ENCODE measurements at regions not wholly inside any gene's neighbourhood (a gene's known extent, or its start where the extent isn't known, plus 50 kb on each side); places are given as distances from the start of the nearest gene placed in this dataset.
"Not testable (repeated sequence)": the region's sequence is repeated elsewhere in the genome, so short reads cannot be mapped to it uniquely, and the experiment has no call there.

GRCh38 chr7:156545979-156546378, 94.6 kb upstream of the RNF32 start:
- DNase-seq, result peak; percentile 35

GRCh38 chr7:156544919-156545715, 95.5 kb upstream of the RNF32 start:
- DNase-seq, result no peak

- DNase-seq, result no peak
Measured at GRCh38 chr7:156543699-156544598, 96.6 kb upstream of the RNF32 start.

- DNase-seq, result no peak
Measured at GRCh38 chr7:156540619-156541165, 99.9 kb upstream of the RNF32 start.

GRCh38 chr7:156539999-156540398, 100.6 kb upstream of the RNF32 start:
- DNase-seq, result no peak

- DNase-seq, result no peak
Measured at GRCh38 chr7:156537006-156537405, 103.6 kb upstream of the RNF32 start.

GRCh38 chr7:156534925-156535324, 105.6 kb upstream of the RNF32 start:
- no peak for DNase-seq

- no peak for DNase-seq
Measured at GRCh38 chr7:156533964-156534363, 106.6 kb upstream of the RNF32 start.

GRCh38 chr7:156533420-156533819, 107.2 kb upstream of the RNF32 start:
- no peak for DNase-seq

- no peak for DNase-seq
Measured at GRCh38 chr7:156532016-156532602, 108.5 kb upstream of the RNF32 start.

- DNase-seq, result no peak
Measured at GRCh38 chr7:156529956-156530355, 110.6 kb upstream of the RNF32 start.

- no peak for DNase-seq
Measured at GRCh38 chr7:156527458-156527890, 113.1 kb upstream of the RNF32 start.

GRCh38 chr7:156524818-156525597, 115.6 kb upstream of the RNF32 start:
- DNase-seq, result no peak

GRCh38 chr7:156523447-156524048, 117.0 kb upstream of the RNF32 start:
- no peak for DNase-seq

GRCh38 chr7:156522801-156523200, 117.8 kb upstream of the RNF32 start:
- no peak for DNase-seq

GRCh38 chr7:156519070-156519469, 121.5 kb upstream of the RNF32 start:
- no peak for DNase-seq

GRCh38 chr7:156518466-156518865, 122.1 kb upstream of the RNF32 start:
- no peak for DNase-seq

GRCh38 chr7:156517858-156518257, 122.7 kb upstream of the RNF32 start:
- DNase-seq, result not testable (repeated sequence)

GRCh38 chr7:156516791-156517378, 123.7 kb upstream of the RNF32 start:
- no peak for DNase-seq

GRCh38 chr7:156515911-156516790, 124.4 kb upstream of the RNF32 start:
- DNase-seq, result no peak

- DNase-seq, result no peak
Measured at GRCh38 chr7:156514851-156515250, 125.7 kb upstream of the RNF32 start.
